HUES6 (cell line): ENCODE measurements at regions not wholly inside any gene's neighbourhood (a gene's known extent, or its start where the extent isn't known, plus 50 kb on each side); places are given as distances from the start of the nearest gene placed in this dataset.

Source experiments
- H3K27ac ChIP-seq: 2 replicates; pipeline ENCODE4 v1.7.0; 2013; ENCODE audit warnings: low read depth, mild to moderate bottlenecking, low read length, inconsistent platforms
- H3K27me3 ChIP-seq: 2 replicates; pipeline ENCODE4 v1.6.1; 2013; ENCODE audit warnings: low read length; ENCODE audit not compliant: control insufficient read depth, insufficient read depth
- H3K36me3 ChIP-seq: 2 replicates; pipeline ENCODE4 v1.6.1; 2013; ENCODE audit warnings: low read length; ENCODE audit not compliant: control insufficient read depth, insufficient read depth
- H3K4me1 ChIP-seq: 2 replicates; pipeline ENCODE4 v1.6.1; 2013; ENCODE audit warnings: low read length; ENCODE audit not compliant: control insufficient read depth, insufficient read depth
- H3K4me3 ChIP-seq: 2 replicates; pipeline ENCODE4 v1.5.1; 2013; ENCODE audit warnings: low read depth, low read length
- H3K9ac ChIP-seq: one replicate; pipeline ENCODE4 v1.6.1; 2013; ENCODE audit warnings: mild to moderate bottlenecking, low read length
- H3K9me3 ChIP-seq: 2 replicates; pipeline ENCODE4 v1.6.1; 2013; ENCODE audit warnings: low read depth, low read length; ENCODE audit not compliant: control insufficient read depth, insufficient read depth

- Histone ChIP-seq H3K9me3 (no peaks in the 10 kb centered on the region), H3K27ac (no peak overlapping the region), H3K36me3 (no peaks in the 10 kb centered on the region), H3K9ac (no peak overlapping the region), H3K27me3 (no peaks in the 10 kb centered on the region), H3K4me3 (no peak overlapping the region), H3K4me1 (no peaks in the 10 kb centered on the region)
These were observed 525.9 kb downstream of the KCNA4 start for GRCh38 chr11:29490938-29491337.

- Histone ChIP-seq H3K9ac (no peak overlapping the region), H3K4me1 (no peaks in the 10 kb centered on the region), H3K27me3 (no peaks in the 10 kb centered on the region), H3K36me3 (no peaks in the 10 kb centered on the region), H3K4me3 (no peak overlapping the region), H3K27ac (no peak overlapping the region), H3K9me3 (no peaks in the 10 kb centered on the region)
These were observed 530.5 kb downstream of the KCNA4 start for GRCh38 chr11:29486301-29486700.

DNA sequence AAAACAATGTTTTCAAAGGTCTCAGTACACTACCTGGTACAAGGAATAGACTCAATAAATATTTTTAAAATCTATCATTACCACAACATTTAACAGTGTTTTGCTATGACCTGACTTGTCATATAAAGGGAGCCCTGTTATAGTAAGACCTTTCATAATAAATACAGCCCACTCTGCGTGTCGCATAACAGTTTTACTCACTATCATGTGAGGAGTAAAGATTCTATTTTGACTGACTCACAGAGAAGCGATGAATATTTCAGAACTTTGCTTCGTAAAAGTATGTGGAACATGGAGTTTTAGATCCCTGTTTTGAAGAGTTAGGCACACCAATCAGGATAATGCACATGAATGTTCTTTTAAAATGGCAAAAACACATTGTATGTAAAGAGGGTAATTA lies 531.2 kb downstream of the KCNA4 start:
- H3K27ac ChIP-seq, result no peak overlapping the region
- H3K27me3 ChIP-seq, result no peaks in the 10 kb centered on the region
- no peaks in the 10 kb centered on the region for H3K36me3 ChIP-seq
- H3K4me3 ChIP-seq, result no peak overlapping the region
- H3K9me3 ChIP-seq, result no peaks in the 10 kb centered on the region
- H3K9ac ChIP-seq, result no peak overlapping the region
- H3K4me1 ChIP-seq, result no peaks in the 10 kb centered on the region

- no peaks in the 10 kb centered on the region for H3K4me1 ChIP-seq
- no peaks in the 10 kb centered on the region for H3K9me3 ChIP-seq
- H3K27me3 ChIP-seq, result no peaks in the 10 kb centered on the region
These were observed 532.3 kb downstream of the KCNA4 start for GRCh38 chr11:29484548-29484947.

GRCh38 chr11:29483831-29484230 lies 533.0 kb downstream of the KCNA4 start:
- Histone ChIP-seq H3K4me3 (no peak overlapping the region), H3K36me3 (no peaks in the 10 kb centered on the region), H3K9ac (no peak overlapping the region), H3K27ac (no peak overlapping the region), H3K4me1 (no peaks in the 10 kb centered on the region), H3K9me3 (no peaks in the 10 kb centered on the region), H3K27me3 (no peaks in the 10 kb centered on the region)

More at GRCh38 chr11:29484548-29484947, 532.3 kb downstream of the KCNA4 start:
- no peak overlapping the region for H3K27ac ChIP-seq
- H3K36me3 ChIP-seq, result no peaks in the 10 kb centered on the region
- H3K9ac ChIP-seq, result no peak overlapping the region
- no peak overlapping the region for H3K4me3 ChIP-seq

DNA sequence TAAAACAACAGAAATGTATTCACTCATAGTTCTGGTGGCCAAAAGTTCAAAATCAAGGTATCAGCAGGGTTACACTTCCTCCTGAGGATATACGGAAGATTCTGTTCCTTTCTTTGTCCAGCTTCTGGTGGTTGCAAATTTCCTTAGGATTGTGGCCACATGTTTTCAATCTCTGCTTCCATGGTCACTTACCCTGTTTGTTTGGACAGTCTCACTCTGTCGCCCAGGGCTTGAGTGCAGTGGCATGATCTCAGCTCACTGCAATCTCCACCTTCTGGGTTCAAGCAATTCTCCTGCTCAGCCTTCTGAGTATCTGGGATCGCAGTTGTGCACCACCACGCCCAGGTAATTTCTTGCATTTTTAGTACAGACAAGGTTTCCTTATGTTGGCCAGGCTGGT lies 534.3 kb downstream of the KCNA4 start:
- Histone ChIP-seq H3K36me3 (no peaks in the 10 kb centered on the region), H3K4me3 (no peak overlapping the region), H3K27ac (no peak overlapping the region), H3K27me3 (no peaks in the 10 kb centered on the region), H3K4me1 (no peaks in the 10 kb centered on the region), H3K9me3 (no peaks in the 10 kb centered on the region), H3K9ac (no peak overlapping the region)

DNA sequence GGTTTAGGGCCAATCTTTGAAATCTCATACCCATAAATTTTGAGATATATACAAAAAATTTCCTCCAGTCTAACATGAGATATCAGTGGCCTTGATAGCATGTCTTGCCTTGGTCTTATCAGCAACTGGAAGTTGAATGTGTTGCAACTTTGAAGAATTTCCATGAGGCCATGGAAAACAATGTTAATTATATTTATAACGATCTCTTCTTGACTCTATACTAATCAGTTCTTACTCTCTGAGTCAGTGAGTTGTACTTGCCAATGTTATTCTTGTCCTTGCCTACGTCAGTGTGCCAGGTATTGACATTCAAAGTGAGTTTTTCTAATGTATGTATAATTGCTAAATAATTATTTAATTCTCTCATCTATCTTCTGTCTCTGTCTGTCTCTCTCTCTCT lies 535.1 kb downstream of the KCNA4 start:
- Histone ChIP-seq H3K4me3 (no peak overlapping the region), H3K9ac (no peak overlapping the region), H3K9me3 (no peaks in the 10 kb centered on the region), H3K27me3 (no peaks in the 10 kb centered on the region), H3K36me3 (no peaks in the 10 kb centered on the region), H3K4me1 (no peaks in the 10 kb centered on the region), H3K27ac (no peak overlapping the region)

DNA sequence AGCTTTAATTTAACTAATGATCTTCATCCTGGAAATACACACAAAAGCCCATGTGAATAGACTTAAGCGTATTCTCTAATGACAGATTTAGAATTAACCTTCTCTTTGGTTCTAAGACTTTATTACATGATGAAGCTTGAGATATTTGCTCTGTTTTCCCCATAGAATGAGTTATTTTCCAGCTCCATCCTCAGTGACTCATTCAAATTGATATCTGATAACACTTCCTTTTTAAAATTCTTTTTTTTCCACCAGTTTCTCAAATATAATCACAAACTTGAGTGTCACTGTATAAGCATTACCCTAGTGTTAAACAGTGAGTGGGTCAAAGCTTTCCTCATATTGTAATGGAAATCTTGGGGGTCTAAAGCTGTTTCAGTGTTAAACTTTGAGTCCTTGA lies 535.8 kb downstream of the KCNA4 start:
- Histone ChIP-seq H3K36me3 (no peaks in the 10 kb centered on the region), H3K9me3 (no peaks in the 10 kb centered on the region), H3K9ac (no peak overlapping the region), H3K4me3 (no peak overlapping the region), H3K27me3 (no peaks in the 10 kb centered on the region), H3K4me1 (no peaks in the 10 kb centered on the region), H3K27ac (no peak overlapping the region)

- H3K9me3 ChIP-seq, result no peaks in the 10 kb centered on the region
- no peak overlapping the region for H3K27ac ChIP-seq
These were observed 558.6 kb downstream of the KCNA4 start for GRCh38 chr11:29458252-29458651.

DNA sequence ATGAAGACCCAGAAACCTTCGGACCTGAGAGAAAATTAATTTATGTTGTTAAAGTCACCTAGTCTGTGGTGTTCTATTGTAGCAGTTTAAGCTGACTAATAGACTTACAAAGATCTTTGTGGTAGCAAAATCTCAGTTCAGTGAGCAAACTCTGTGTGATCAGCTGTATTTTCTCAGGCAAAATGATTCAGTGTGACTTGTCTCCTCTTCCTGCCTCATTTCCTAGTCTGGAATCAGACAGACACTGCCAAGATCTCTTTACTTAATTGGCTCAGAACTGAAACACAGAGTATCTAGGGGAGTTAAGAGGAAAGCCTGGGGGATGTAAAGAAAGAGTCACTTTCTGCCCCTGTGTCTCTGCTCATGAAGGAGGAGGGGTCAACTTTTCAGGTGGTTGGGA lies 564.7 kb downstream of the KCNA4 start:
- H3K9me3 ChIP-seq, result no peaks in the 10 kb centered on the region
- H3K4me3 ChIP-seq, result no peak overlapping the region

More at GRCh38 chr11:29458252-29458651, 558.6 kb downstream of the KCNA4 start:
- no peaks in the 10 kb centered on the region for H3K36me3 ChIP-seq
- H3K9ac ChIP-seq, result no peak overlapping the region
- peaks cover 8% of the 10 kb centered on the region; the same call in 1 of the 2 replicates for H3K4me1 ChIP-seq
- H3K4me3 ChIP-seq, result no peak overlapping the region
- no peaks in the 10 kb centered on the region for H3K27me3 ChIP-seq

DNA sequence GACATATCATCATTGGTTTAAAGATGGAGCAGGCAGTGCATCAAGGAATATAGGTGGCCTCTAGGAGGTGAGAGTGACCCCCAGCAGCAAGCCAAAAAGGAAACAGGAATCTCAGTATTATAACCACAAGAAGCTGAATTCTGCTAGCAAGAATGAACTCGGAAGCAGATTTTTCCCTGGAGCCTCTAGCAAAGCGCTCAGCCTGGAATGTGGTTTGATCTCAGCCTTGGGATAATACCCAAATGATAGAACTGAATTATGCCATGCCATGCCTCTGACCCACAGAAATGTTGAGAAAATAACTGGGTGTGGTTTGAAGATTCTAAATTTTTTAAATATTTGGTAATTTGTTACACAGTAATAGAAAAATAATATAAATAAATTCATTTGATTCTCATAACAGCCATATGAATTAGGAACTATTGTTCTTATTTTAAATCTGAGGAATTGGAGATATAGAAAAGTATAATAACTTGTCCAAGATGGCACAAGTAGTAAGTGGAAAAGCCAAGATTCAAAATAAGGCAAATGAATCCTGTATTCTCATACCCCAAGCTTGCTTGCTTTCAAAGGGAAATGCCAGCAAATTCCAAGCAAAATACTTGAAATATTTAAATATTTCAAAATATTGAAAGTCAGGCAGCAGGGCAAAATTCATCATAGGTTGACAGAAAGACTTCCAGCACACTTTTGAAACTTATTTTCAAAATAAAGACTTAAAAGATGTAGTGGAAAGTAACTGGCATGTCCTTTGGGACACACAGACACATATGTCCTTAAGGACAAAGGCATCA lies 567.4 kb downstream of the KCNA4 start:
- Histone ChIP-seq H3K27ac (no peak overlapping the region), H3K4me3 (no peak overlapping the region), H3K36me3 (no peaks in the 10 kb centered on the region), H3K9me3 (no peaks in the 10 kb centered on the region), H3K4me1 (no peaks in the 10 kb centered on the region), H3K27me3 (no peaks in the 10 kb centered on the region), H3K9ac (no peak overlapping the region)

More for the DNA sequence above, 564.7 kb downstream of the KCNA4 start:
- H3K36me3 ChIP-seq, result no peaks in the 10 kb centered on the region
- no peaks in the 10 kb centered on the region for H3K27me3 ChIP-seq
- peaks cover 8% of the 10 kb centered on the region; the same call in 1 of the 2 replicates for H3K4me1 ChIP-seq
- no peak overlapping the region for H3K27ac ChIP-seq
- H3K9ac ChIP-seq, result no peak overlapping the region
